Caco-2 (cell line): ENCODE measurements at regions not wholly inside any gene's neighbourhood (a gene's known extent, or its start where the extent isn't known, plus 50 kb on each side); places are given as distances from the start of the nearest gene placed in this dataset.

ENCODE experiments used
- BruUV-seq: library from RNA; stranded (reverse); fragments of 400-500 nt; replicated peaks from 2 replicates; lab custom pipeline; 2021; lab: Mats Ljungman, UMichigan
- CTCF ChIA-PET: fragments of 300-600 bp; sonication (Branson Sonifier 250); formaldehyde crosslinking; loops from one replicate; lab custom pipeline; 2022; ENCODE audit warnings: antibody characterized with exemption; lab: Charles Lee
- POLR2A ChIA-PET: fragments of 300-600 bp; sonication (Branson Sonifier 250); formaldehyde crosslinking; loops from one replicate; lab custom pipeline; 2022; ENCODE audit warnings: antibody characterized with exemption; lab: Charles Lee
- DNase-seq, 2 experiments: peaks; one replicate each; pipeline versions ENCODE4 v3.0.0 to v3.0.0-alpha.2; 2020 to 2022
- H3K27me3 ChIP-seq: replicated peaks from 2 replicates; pipeline ENCODE4 v1.6.0; 2011; ENCODE audit warnings: low read length; ENCODE audit not compliant: control insufficient read depth, insufficient read depth
- H3K36me3 ChIP-seq: 2 replicates; pipeline ENCODE4 v1.5.1; 2011; ENCODE audit warnings: low read length; ENCODE audit not compliant: control insufficient read depth, insufficient read depth
- H3K4me1 ChIP-seq: fragments of 250-450 bp; sonication (Bioruptor Pico); 2 replicates; pipeline ENCODE4 v1.5.1; 2020; ENCODE audit warnings: mild to moderate bottlenecking
- H3K4me3 ChIP-seq: 2 replicates; pipeline ENCODE4 v1.5.1; 2011; ENCODE audit warnings: low read depth, mild to moderate bottlenecking, control low read depth, low read length
- H3K9me3 ChIP-seq: fragments of 250-450 bp; sonication (Bioruptor Pico); 2 replicates; pipeline ENCODE4 v1.5.1; 2020; ENCODE audit warnings: mild to moderate bottlenecking, moderate library complexity
- H3K27ac Mint-ChIP-seq: one replicate; pipeline ENCODE4 v1.8.0; 2022; ENCODE audit warnings: mixed read lengths; ENCODE audit not compliant: unreplicated experiment
- H3K27me3 Mint-ChIP-seq: one replicate; pipeline ENCODE4 v1.8.0; 2022; ENCODE audit warnings: mixed read lengths; ENCODE audit not compliant: insufficient read depth, unreplicated experiment
- H3K36me3 Mint-ChIP-seq: one replicate; pipeline ENCODE4 v1.8.0; 2022; ENCODE audit warnings: mild to moderate bottlenecking, mixed read lengths; ENCODE audit not compliant: insufficient read depth, unreplicated experiment
- H3K4me1 Mint-ChIP-seq: one replicate; pipeline ENCODE4 v1.8.0; 2022; ENCODE audit warnings: low read depth, mixed read lengths; ENCODE audit not compliant: unreplicated experiment
- H3K4me3 Mint-ChIP-seq: one replicate; pipeline ENCODE4 v1.8.0; 2022; ENCODE audit warnings: mild to moderate bottlenecking, moderate library complexity, mixed read lengths; ENCODE audit not compliant: unreplicated experiment
- H3K9me3 Mint-ChIP-seq: one replicate; pipeline ENCODE4 v1.8.0; 2022; ENCODE audit warnings: mixed read lengths; ENCODE audit not compliant: unreplicated experiment
- CTCF ChIP-seq, 2 experiments: fragments of 200-600 bp in 1 of 2; IDR thresholded peaks; 1 replicate in 1 of 2; 2 replicates in 1 of 2; pipeline versions ENCODE4 v1.5.1 to v1.8.0; 2011 to 2022; ENCODE audit warnings: antibody characterized with exemption in 1 of 2, control low read depth in 1 of 2, inconsistent platforms in 1 of 2, low read depth in 1 of 2, low read length in 1 of 2, mild to moderate bottlenecking in 1 of 2, moderate library complexity in 1 of 2; ENCODE audit not compliant: insufficient read depth in 1 of 2, severe bottlenecking in 1 of 2, unreplicated experiment in 1 of 2
- intact Hi-C: fragments of 100-400 bp; cut with micrococcal nuclease; formaldehyde crosslinking; loops from one replicate; pipeline ENCODE4 v1.10.0; 2022; ENCODE audit not compliant: unreplicated experiment

DNA sequence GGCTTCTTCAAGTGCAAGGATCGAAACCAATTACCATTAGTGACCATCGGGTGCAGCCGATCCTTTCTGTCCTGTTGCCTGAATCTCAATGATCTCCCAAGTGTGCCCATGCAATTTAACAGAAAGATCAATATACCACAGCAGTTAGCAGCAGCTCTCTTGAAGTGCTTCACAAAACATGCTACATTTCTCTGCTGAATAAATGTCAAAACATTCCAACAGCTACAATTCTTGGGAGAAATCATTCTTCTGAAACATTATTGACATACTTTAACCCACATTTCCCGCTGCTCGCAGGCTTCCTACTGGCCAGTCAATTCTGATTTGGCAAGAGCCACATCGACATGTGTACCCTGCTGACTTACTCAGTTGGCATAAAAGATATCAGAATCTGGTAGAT lies 907.7 kb downstream of the TMEM182 start:
- Histone ChIP-seq H3K27me3 (no peaks in the 10 kb centered on the region), H3K4me3 (no peak overlapping the region), H3K36me3 (no peaks in the 10 kb centered on the region), H3K4me1 (no peaks in the 10 kb centered on the region), H3K9me3 (no peaks in the 10 kb centered on the region)
- intact Hi-C loops: no loop called here
- H3K4me3 Mint-ChIP-seq: no peak overlapping the region
- ChIA-PET CTCF (no interaction called here), POLR2A (no interaction called here)
- DNase-seq: no peak
- BruUV-seq: no TSS peak
- no peaks in the 10 kb centered on the region for H3K36me3 Mint-ChIP-seq
- H3K27me3 Mint-ChIP-seq: no peaks in the 10 kb centered on the region
- no peaks in the 10 kb centered on the region for H3K4me1 Mint-ChIP-seq
- H3K27ac Mint-ChIP-seq: no peak overlapping the region
- no peak for TF ChIP-seq CTCF (IDR thresholded peaks at IDR 0.05; ENCODE audit: insufficient read depth in 1 of 2, low read depth in 1 of 2, low read length in 1 of 2, severe bottlenecking in 1 of 2, unreplicated experiment in 1 of 2)
- no peaks in the 10 kb centered on the region for H3K9me3 Mint-ChIP-seq
